ENCODE measurements at regions not wholly inside any gene's neighbourhood (a gene's known extent, or its start where the extent isn't known, plus 50 kb on each side); places are given as distances from the start of the nearest gene placed in this dataset.

- no peak for TF ChIP-seq CTCF (IDR thresholded peaks at IDR 0.05)
- no peak for TF ChIP-seq POLR2A (IDR thresholded peaks at IDR 0.05)
Observed at GRCh38 chr5:98656125-98656795, 117.2 kb upstream of the RGMB start.
